Hepatocyte (in vitro differentiated cells): ENCODE measurements at regions not wholly inside any gene's neighbourhood (a gene's known extent, or its start where the extent isn't known, plus 50 kb on each side); places are given as distances from the start of the nearest gene placed in this dataset.

Experiments
- DNase-seq: peaks from one replicate; pipeline ENCODE4 v3.0.0-alpha.2; 2016; ENCODE audit warnings: low spot score
- H2AFZ ChIP-seq: fragments of 200-600 bp; sonication (generic); 2 replicates; pipeline ENCODE4 v1.6.0; 2016; ENCODE audit warnings: antibody characterized with exemption, mild to moderate bottlenecking
- H3K27ac ChIP-seq: fragments of 200-600 bp; sonication (generic); 2 replicates; pipeline ENCODE4 v1.5.1; 2016; ENCODE audit warnings: mild to moderate bottlenecking
- H3K27me3 ChIP-seq: fragments of 200-600 bp; sonication (generic); 2 replicates; pipeline ENCODE4 v1.6.1; 2016
- H3K36me3 ChIP-seq: fragments of 200-600 bp; sonication (generic); replicated peaks from 2 replicates; pipeline ENCODE4 v1.5.1; 2016; ENCODE audit warnings: low read depth; ENCODE audit not compliant: insufficient read depth
- H3K4me1 ChIP-seq: fragments of 200-600 bp; sonication (generic); 2 replicates; pipeline ENCODE4 v1.5.1; 2016; ENCODE audit warnings: mild to moderate bottlenecking, moderate library complexity; ENCODE audit not compliant: insufficient read depth
- H3K4me2 ChIP-seq: fragments of 200-600 bp; sonication (generic); 2 replicates; pipeline ENCODE4 v1.6.0; 2016
- H3K4me3 ChIP-seq: fragments of 200-600 bp; sonication (generic); 2 replicates; pipeline ENCODE4 v1.5.1; 2016; ENCODE audit warnings: mild to moderate bottlenecking
- H3K79me2 ChIP-seq: fragments of 200-600 bp; sonication (generic); 2 replicates; pipeline ENCODE4 v1.6.0; 2017; ENCODE audit warnings: mild to moderate bottlenecking
- H3K9me2 ChIP-seq: fragments of 200-600 bp; sonication (generic); replicated peaks from 2 replicates; pipeline ENCODE4 v1.6.0; 2017; ENCODE audit warnings: mild to moderate bottlenecking; ENCODE audit not compliant: insufficient read depth
- H3K9me3 ChIP-seq: fragments of 200-600 bp; sonication (generic); 2 replicates; pipeline ENCODE4 v1.5.1; 2016; ENCODE audit warnings: low read depth, mild to moderate bottlenecking
- H4K20me1 ChIP-seq: fragments of 200-600 bp; sonication (generic); 2 replicates; pipeline ENCODE4 v1.6.0; 2016; ENCODE audit warnings: mild to moderate bottlenecking; ENCODE audit not compliant: insufficient read depth, poor library complexity, severe bottlenecking
- EZH2 ChIP-seq: fragments of 200-600 bp; sonication (generic); IDR thresholded peaks from 2 replicates; pipeline ENCODE4 v1.6.1; 2016; ENCODE audit warnings: antibody characterized with exemption, mild to moderate bottlenecking, borderline replicate concordance
- EZH2phosphoT487 ChIP-seq: fragments of 200-600 bp; sonication (generic); IDR thresholded peaks from one replicate; pipeline ENCODE4 v1.6.1; 2018; ENCODE audit warnings: antibody characterized with exemption, mild to moderate bottlenecking, low read depth, moderate library complexity; ENCODE audit not compliant: unreplicated experiment, severe bottlenecking
- WGBS: methylation state at CpG from one replicate; pipeline ENCODE4 v1.1.6; 2016; ENCODE audit warnings: low lambda C conversion rate; ENCODE audit errors: missing lambda C conversion rate; 5-methylcytosine and 5-hydroxymethylcytosine counted together
- TF ChIP-seq, protein P1 (sequence below): fragments of 200-600 bp; sonication (generic); IDR thresholded peaks from 2 replicates; pipeline ENCODE4 v1.5.1; 2016; ENCODE audit warnings: antibody characterized with exemption, mild to moderate bottlenecking; ENCODE audit not compliant: poor library complexity

- 31% methylated on average over 2 of the region's 2 CpGs for WGBS
- no peak overlapping the region for H3K4me3 ChIP-seq
- H3K36me3 ChIP-seq = no peaks in the 10 kb centered on the region
- H2AFZ ChIP-seq = no peak overlapping the region
- no peaks in the 10 kb centered on the region for H3K9me3 ChIP-seq
- H3K4me2 ChIP-seq = peak overlapping the region; percentile 26
- H3K27me3 ChIP-seq = no peaks in the 10 kb centered on the region
- H3K79me2 ChIP-seq = no peaks in the 10 kb centered on the region
- DNase-seq = no peak
- peaks cover 18% of the 10 kb centered on the region for H3K4me1 ChIP-seq
- H4K20me1 ChIP-seq = no peaks in the 10 kb centered on the region
- H3K9me2 ChIP-seq = no peaks in the 10 kb centered on the region
- H3K27ac ChIP-seq = no peak overlapping the region
- TF ChIP-seq, protein P1, sequence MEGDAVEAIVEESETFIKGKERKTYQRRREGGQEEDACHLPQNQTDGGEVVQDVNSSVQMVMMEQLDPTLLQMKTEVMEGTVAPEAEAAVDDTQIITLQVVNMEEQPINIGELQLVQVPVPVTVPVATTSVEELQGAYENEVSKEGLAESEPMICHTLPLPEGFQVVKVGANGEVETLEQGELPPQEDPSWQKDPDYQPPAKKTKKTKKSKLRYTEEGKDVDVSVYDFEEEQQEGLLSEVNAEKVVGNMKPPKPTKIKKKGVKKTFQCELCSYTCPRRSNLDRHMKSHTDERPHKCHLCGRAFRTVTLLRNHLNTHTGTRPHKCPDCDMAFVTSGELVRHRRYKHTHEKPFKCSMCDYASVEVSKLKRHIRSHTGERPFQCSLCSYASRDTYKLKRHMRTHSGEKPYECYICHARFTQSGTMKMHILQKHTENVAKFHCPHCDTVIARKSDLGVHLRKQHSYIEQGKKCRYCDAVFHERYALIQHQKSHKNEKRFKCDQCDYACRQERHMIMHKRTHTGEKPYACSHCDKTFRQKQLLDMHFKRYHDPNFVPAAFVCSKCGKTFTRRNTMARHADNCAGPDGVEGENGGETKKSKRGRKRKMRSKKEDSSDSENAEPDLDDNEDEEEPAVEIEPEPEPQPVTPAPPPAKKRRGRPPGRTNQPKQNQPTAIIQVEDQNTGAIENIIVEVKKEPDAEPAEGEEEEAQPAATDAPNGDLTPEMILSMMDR = no peak
- no peak for TF ChIP-seq EZH2phosphoT487
- TF ChIP-seq EZH2 = no peak
Measured at GRCh38 chr11:92329646-92330045, 105.0 kb downstream of the FAT3 start.

GRCh38 chr11:92330114-92330513 is 105.5 kb downstream of the FAT3 start:
- TF ChIP-seq, protein P1 = no peak
- TF ChIP-seq EZH2 (no peak), EZH2phosphoT487 (no peak)
- Histone ChIP-seq H3K79me2 (no peaks in the 10 kb centered on the region), H4K20me1 (no peaks in the 10 kb centered on the region), H3K27me3 (no peaks in the 10 kb centered on the region), H3K9me2 (no peaks in the 10 kb centered on the region), H3K4me3 (no peak overlapping the region), H3K27ac (no peak overlapping the region), H3K9me3 (no peaks in the 10 kb centered on the region), H3K4me2 (peak overlapping the region; percentile 26), H2AFZ (no peak overlapping the region), H3K36me3 (no peaks in the 10 kb centered on the region), H3K4me1 (peaks cover 18% of the 10 kb centered on the region)
- DNase-seq = no peak
- WGBS = 48% methylated on average over 2 of the region's 2 CpGs

GRCh38 chr11:92332986-92333385 is 108.4 kb downstream of the FAT3 start:
- Histone ChIP-seq H3K27ac (no peak overlapping the region), H2AFZ (no peak overlapping the region), H3K27me3 (no peaks in the 10 kb centered on the region), H4K20me1 (no peaks in the 10 kb centered on the region), H3K9me2 (no peaks in the 10 kb centered on the region), H3K4me2 (no peak overlapping the region), H3K4me3 (no peak overlapping the region), H3K4me1 (peaks cover 18% of the 10 kb centered on the region), H3K9me3 (no peaks in the 10 kb centered on the region), H3K79me2 (no peaks in the 10 kb centered on the region), H3K36me3 (no peaks in the 10 kb centered on the region)
- TF ChIP-seq, protein P1 = no peak
- TF ChIP-seq EZH2 (no peak), EZH2phosphoT487 (no peak)
- DNase-seq = no peak
- WGBS = 89% methylated on average over 1 of the region's 1 CpG

DNA sequence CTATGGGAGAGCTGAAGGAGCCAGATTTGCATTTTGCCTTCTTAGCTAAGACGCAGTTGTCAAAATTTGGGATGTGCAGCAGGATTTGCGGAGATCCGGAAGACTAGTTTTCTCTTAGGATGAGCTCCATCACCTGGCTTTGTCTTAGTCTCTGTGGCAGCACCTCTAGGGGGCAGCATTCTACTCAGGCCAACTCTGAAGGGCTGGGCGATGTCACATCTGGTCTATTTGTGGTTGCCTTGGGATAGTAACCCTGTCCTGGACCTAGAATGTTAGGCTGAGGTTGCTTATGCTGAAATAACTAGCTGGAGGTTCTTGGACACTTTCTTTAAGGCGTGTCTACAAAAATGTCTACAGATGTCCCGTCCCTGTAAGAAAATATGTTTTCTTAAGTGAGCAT is 116.2 kb downstream of the FAT3 start:
- Histone ChIP-seq H3K27ac (no peak overlapping the region), H3K4me2 (no peak overlapping the region), H3K4me1 (no peaks in the 10 kb centered on the region), H3K79me2 (no peaks in the 10 kb centered on the region), H3K27me3 (no peaks in the 10 kb centered on the region), H2AFZ (no peak overlapping the region), H3K4me3 (no peak overlapping the region), H3K36me3 (no peaks in the 10 kb centered on the region), H3K9me2 (no peaks in the 10 kb centered on the region), H3K9me3 (no peaks in the 10 kb centered on the region), H4K20me1 (no peaks in the 10 kb centered on the region)
- 94% methylated on average over 6 of the region's 6 CpGs for WGBS
- DNase-seq = peak; percentile 26
- TF ChIP-seq, protein P1 = peak; percentile 31
- TF ChIP-seq EZH2phosphoT487 = no peak
